IMR-90 (cell line): ENCODE measurements at regions not wholly inside any gene's neighbourhood (a gene's known extent, or its start where the extent isn't known, plus 50 kb on each side); places are given as distances from the start of the nearest gene placed in this dataset.

Experiments
- ATAC-seq: fragments of 200-7000 bp; cut with Tn5 transposase; 2 replicates; pipeline ENCODE4 v1.9.1; 2020; ENCODE audit warnings: low read depth, mild to moderate bottlenecking, moderate library complexity
- BruUV-seq: library from RNA; stranded (reverse); fragments of 400-500 nt; replicated peaks from 2 replicates; lab custom pipeline; 2021; lab: Mats Ljungman, UMichigan
- CTCF ChIA-PET: fragments of 300-600 bp; formaldehyde crosslinking; extraction: SDS; loops from one replicate; lab custom pipeline; 2021; ENCODE audit warnings: antibody characterized with exemption; lab: Yijun Ruan, JAX
- POLR2A ChIA-PET: fragments of 300-600 bp; sonication (Branson Sonifier 250); formaldehyde crosslinking; loops from one replicate; lab custom pipeline; 2022; ENCODE audit warnings: antibody characterized with exemption; ENCODE audit not compliant: unreplicated experiment; lab: Charles Lee
- DNase-seq: peaks from one replicate; pipeline ENCODE4 v3.0.0; 2013
- H2AFZ ChIP-seq: replicated peaks from 2 replicates; pipeline ENCODE3; 2013; ENCODE audit warnings: low read length, mild to moderate bottlenecking; ENCODE audit not compliant: poor library complexity
- H2AK5ac ChIP-seq: 2 replicates; pipeline ENCODE4 v1.6.1; 2013; ENCODE audit warnings: low read depth, low read length, inconsistent platforms
- H2AK9ac ChIP-seq: replicated peaks from 2 replicates; pipeline ENCODE3; 2013; ENCODE audit warnings: mild to moderate bottlenecking, low read depth, low read length, moderate library complexity; ENCODE audit not compliant: poor library complexity
- H2BK120ac ChIP-seq: 2 replicates; pipeline ENCODE4 v1.6.1; 2013; ENCODE audit warnings: low read depth, low read length, inconsistent platforms
- H2BK15ac ChIP-seq: 3 replicates; pipeline ENCODE4 v1.6.1; 2013; ENCODE audit warnings: low read depth, low read length, inconsistent platforms
- H2BK20ac ChIP-seq: 2 replicates; pipeline ENCODE4 v1.6.1; 2013; ENCODE audit warnings: low read depth, mild to moderate bottlenecking, inconsistent platforms, low read length, moderate library complexity
- H2BK5ac ChIP-seq: 2 replicates; pipeline ENCODE4 v1.6.1; 2013; ENCODE audit warnings: mild to moderate bottlenecking, low read depth, low read length, inconsistent platforms; ENCODE audit not compliant: poor library complexity, severe bottlenecking
- H3K14ac ChIP-seq: replicated peaks from 2 replicates; pipeline ENCODE4 v1.6.1; 2013; ENCODE audit warnings: low read depth, low read length, inconsistent platforms
- H3K18ac ChIP-seq: 2 replicates; pipeline ENCODE4 v1.6.1; 2013; ENCODE audit warnings: low read depth, low read length, control low read depth
- H3K23ac ChIP-seq: 2 replicates; pipeline ENCODE4 v1.6.1; 2013; ENCODE audit warnings: low read depth, low read length, inconsistent platforms
- H3K27ac ChIP-seq: 2 replicates; pipeline ENCODE4 v1.5.1; 2013; ENCODE audit warnings: mild to moderate bottlenecking, control low read depth, low read length; ENCODE audit not compliant: insufficient read depth
- H3K27me3 ChIP-seq: 2 replicates; pipeline ENCODE4 v1.6.1; 2013; ENCODE audit warnings: low read length; ENCODE audit not compliant: control insufficient read depth, insufficient read depth
- H3K36me3 ChIP-seq: 2 replicates; pipeline ENCODE4 v1.6.1; 2013; ENCODE audit warnings: low read length, mixed read lengths; ENCODE audit not compliant: control insufficient read depth, insufficient read depth
- H3K4ac ChIP-seq: 2 replicates; pipeline ENCODE4 v1.6.1; 2013; ENCODE audit warnings: low read depth, low read length, inconsistent platforms
- H3K4me1 ChIP-seq: 2 replicates; pipeline ENCODE4 v1.6.1; 2013; ENCODE audit warnings: low read length, mixed read lengths; ENCODE audit not compliant: control insufficient read depth, insufficient read depth
- H3K4me2 ChIP-seq: 2 replicates; pipeline ENCODE4 v1.6.1; 2013; ENCODE audit warnings: low read depth, mild to moderate bottlenecking, control low read depth, low read length, moderate library complexity
- H3K4me3 ChIP-seq: 2 replicates; pipeline ENCODE4 v1.5.1; 2013; ENCODE audit warnings: low read depth, mild to moderate bottlenecking, control low read depth, low read length, moderate library complexity; ENCODE audit not compliant: insufficient read depth
- H3K56ac ChIP-seq: 2 replicates; pipeline ENCODE4 v1.6.1; 2013; ENCODE audit warnings: low read length, inconsistent platforms; ENCODE audit not compliant: insufficient read depth; ENCODE audit errors: extremely low read depth
- H3K79me1 ChIP-seq, 2 experiments: 2 replicates each; pipeline ENCODE4 v1.6.1; 2013; ENCODE audit warnings: low read length in 2 of 2, inconsistent platforms in 1 of 2, low read depth in 1 of 2
- H3K9ac ChIP-seq: 2 replicates; pipeline ENCODE4 v1.6.1; 2013; ENCODE audit warnings: low read depth, low read length, control low read depth
- H3K9me1 ChIP-seq: 2 replicates; pipeline ENCODE4 v1.6.1; 2013; ENCODE audit warnings: low read length, inconsistent platforms; ENCODE audit not compliant: insufficient read depth
- H3K9me3 ChIP-seq: 2 replicates; pipeline ENCODE4 v1.6.1; 2013; ENCODE audit warnings: low read length; ENCODE audit not compliant: control insufficient read depth, insufficient read depth
- H4K20me1 ChIP-seq: 2 replicates; pipeline ENCODE4 v1.6.1; 2013; ENCODE audit warnings: low read length, inconsistent platforms; ENCODE audit not compliant: insufficient read depth
- H4K5ac ChIP-seq: 2 replicates; pipeline ENCODE4 v1.6.1; 2013; ENCODE audit warnings: mild to moderate bottlenecking, low read depth, low read length, control low read depth
- H4K8ac ChIP-seq, 2 experiments: 2 replicates each; pipeline ENCODE4 v1.6.1; 2013; ENCODE audit warnings: low read depth in 2 of 2, low read length in 2 of 2, control low read depth in 1 of 2, inconsistent platforms in 1 of 2
- H4K91ac ChIP-seq: 2 replicates; pipeline ENCODE4 v1.6.1; 2013; ENCODE audit warnings: low read depth, low read length, inconsistent platforms; ENCODE audit not compliant: insufficient read depth
- BHLHE40 ChIP-seq: fragments of 150-350 bp; IDR thresholded peaks from 2 replicates; pipeline ENCODE4 v1.6.1; 2016; ENCODE audit warnings: mild to moderate bottlenecking, low read depth, low read length
- CHD1 ChIP-seq: IDR thresholded peaks from 2 replicates; pipeline ENCODE4 v1.6.1; 2012; ENCODE audit warnings: low read depth, low read length, improper control_type of control experiment
- FOS ChIP-seq: fragments of 150-350 bp; IDR thresholded peaks from 2 replicates; pipeline ENCODE4 v1.6.1; 2016; ENCODE audit warnings: low read depth, low read length
- RAD21 ChIP-seq: IDR thresholded peaks from 2 replicates; pipeline ENCODE4 v1.6.1; 2012; ENCODE audit warnings: low read length, improper control_type of control experiment
- RFX5 ChIP-seq: IDR thresholded peaks from 2 replicates; pipeline ENCODE4 v1.8.0; 2012; ENCODE audit warnings: low read depth, mild to moderate bottlenecking, low read length, moderate library complexity
- SMC3 ChIP-seq: fragments of 150-350 bp; IDR thresholded peaks from 2 replicates; pipeline ENCODE4 v1.6.1; 2016; ENCODE audit warnings: low read depth, mild to moderate bottlenecking, antibody characterized with exemption, low read length, moderate library complexity
- WGBS, 2 experiments: methylation state at CpG; one replicate each; pipeline versions ENCODE4 v1.1.5 to v1.1.7; 2013; ENCODE audit warnings: missing lambda C conversion rate in 2 of 2; ENCODE audit not compliant: insufficient read length in 1 of 2; ENCODE audit errors: extremely low coverage in 2 of 2; 5-methylcytosine and 5-hydroxymethylcytosine counted together
- dilution Hi-C: fragments of 300-500 bp; cut with HindIII; formaldehyde crosslinking; loops from one replicate; pipeline ENCODE4 v1.14.3; 2018; ENCODE audit warnings: low sequenced_read_pairs; ENCODE audit not compliant: unreplicated experiment
- in situ Hi-C: fragments of 300-500 bp; cut with MboI; formaldehyde crosslinking; loops from 3 replicates; pipeline ENCODE4 v1.14.3; 2019; ENCODE audit warnings: low sequenced_read_pairs, inconsistent platforms, mixed read lengths
- intact Hi-C: fragments of 100-400 bp; cut with micrococcal nuclease; formaldehyde crosslinking; loops from 2 replicates; pipeline ENCODE4 v1.10.0; 2022
- TF ChIP-seq, protein P1 (sequence below): conservative IDR thresholded peaks from 2 replicates; pipeline ENCODE4 v1.5.1; 2012; ENCODE audit warnings: mild to moderate bottlenecking, low read depth, low read length, improper control_type of control experiment
- TF ChIP-seq, protein P2 (sequence below): fragments of 150-350 bp; IDR thresholded peaks from 2 replicates; pipeline ENCODE4 v1.6.1; 2017; ENCODE audit warnings: mild to moderate bottlenecking, antibody characterized with exemption, low read length, low read depth
- TF ChIP-seq, protein P3 (sequence below): fragments of 150-350 bp; IDR thresholded peaks from 2 replicates; pipeline ENCODE4 v1.6.1; 2016; ENCODE audit warnings: low read depth, mild to moderate bottlenecking, low read length, moderate library complexity, borderline replicate concordance

DNA sequence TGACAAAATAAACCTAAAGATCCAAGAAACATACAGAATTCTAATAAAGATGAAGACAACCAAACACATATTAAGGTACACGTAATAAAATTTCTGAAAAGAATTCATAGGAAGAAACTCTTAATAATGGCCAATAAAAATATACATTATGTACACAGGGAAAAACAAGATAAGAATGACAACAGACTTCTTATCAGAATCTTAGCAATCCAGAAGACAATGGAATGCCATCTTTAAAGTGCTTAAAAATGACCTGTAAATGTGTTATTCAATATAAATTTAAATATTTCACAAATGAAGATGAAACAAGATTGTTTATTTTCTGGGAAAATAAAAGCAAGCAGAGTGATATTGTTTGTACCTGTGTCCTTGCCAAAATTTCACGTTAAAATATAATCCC lies 530.4 kb upstream of the PTBP2 start:
- H2BK15ac ChIP-seq: no peak overlapping the region
- CTCF ChIA-PET: no interaction called here

More for the DNA sequence above, 530.4 kb upstream of the PTBP2 start:
- H3K4me3 ChIP-seq: no peak overlapping the region
- no peak overlapping the region for H2BK120ac ChIP-seq
- DNase-seq: no peak
- H3K9me1 ChIP-seq: no peaks in the 10 kb centered on the region
- dilution Hi-C loops: no loop called here
- H4K20me1 ChIP-seq: no peaks in the 10 kb centered on the region
- H4K5ac ChIP-seq: no peak overlapping the region
- no peak overlapping the region for H2AFZ ChIP-seq
- POLR2A ChIA-PET: no interaction called here
- 0 out of 2 replicates have a peak, but pooled peaks cover 2% of the 10 kb centered on the region for H3K9me3 ChIP-seq
- no TSS peak for BruUV-seq
- H2AK9ac ChIP-seq: no peak overlapping the region
- H3K4me1 ChIP-seq: no peaks in the 10 kb centered on the region
- H3K14ac ChIP-seq: no peak overlapping the region
- ATAC-seq: no peak
- H4K8ac ChIP-seq: no peak overlapping the region
- no peak overlapping the region for H3K4ac ChIP-seq
- H3K79me1 ChIP-seq: no peaks in the 10 kb centered on the region
- no peak overlapping the region for H2BK5ac ChIP-seq
- H3K56ac ChIP-seq: no peak overlapping the region
- H3K9ac ChIP-seq: no peak overlapping the region
- no peak overlapping the region for H3K27ac ChIP-seq
- no peak overlapping the region for H3K4me2 ChIP-seq
- no peak overlapping the region for H2BK20ac ChIP-seq
- TF ChIP-seq FOS: no peak
- TF ChIP-seq, protein P1, sequence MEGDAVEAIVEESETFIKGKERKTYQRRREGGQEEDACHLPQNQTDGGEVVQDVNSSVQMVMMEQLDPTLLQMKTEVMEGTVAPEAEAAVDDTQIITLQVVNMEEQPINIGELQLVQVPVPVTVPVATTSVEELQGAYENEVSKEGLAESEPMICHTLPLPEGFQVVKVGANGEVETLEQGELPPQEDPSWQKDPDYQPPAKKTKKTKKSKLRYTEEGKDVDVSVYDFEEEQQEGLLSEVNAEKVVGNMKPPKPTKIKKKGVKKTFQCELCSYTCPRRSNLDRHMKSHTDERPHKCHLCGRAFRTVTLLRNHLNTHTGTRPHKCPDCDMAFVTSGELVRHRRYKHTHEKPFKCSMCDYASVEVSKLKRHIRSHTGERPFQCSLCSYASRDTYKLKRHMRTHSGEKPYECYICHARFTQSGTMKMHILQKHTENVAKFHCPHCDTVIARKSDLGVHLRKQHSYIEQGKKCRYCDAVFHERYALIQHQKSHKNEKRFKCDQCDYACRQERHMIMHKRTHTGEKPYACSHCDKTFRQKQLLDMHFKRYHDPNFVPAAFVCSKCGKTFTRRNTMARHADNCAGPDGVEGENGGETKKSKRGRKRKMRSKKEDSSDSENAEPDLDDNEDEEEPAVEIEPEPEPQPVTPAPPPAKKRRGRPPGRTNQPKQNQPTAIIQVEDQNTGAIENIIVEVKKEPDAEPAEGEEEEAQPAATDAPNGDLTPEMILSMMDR: no peak
- TF ChIP-seq, protein P2, sequence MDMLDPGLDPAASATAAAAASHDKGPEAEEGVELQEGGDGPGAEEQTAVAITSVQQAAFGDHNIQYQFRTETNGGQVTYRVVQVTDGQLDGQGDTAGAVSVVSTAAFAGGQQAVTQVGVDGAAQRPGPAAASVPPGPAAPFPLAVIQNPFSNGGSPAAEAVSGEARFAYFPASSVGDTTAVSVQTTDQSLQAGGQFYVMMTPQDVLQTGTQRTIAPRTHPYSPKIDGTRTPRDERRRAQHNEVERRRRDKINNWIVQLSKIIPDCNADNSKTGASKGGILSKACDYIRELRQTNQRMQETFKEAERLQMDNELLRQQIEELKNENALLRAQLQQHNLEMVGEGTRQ: no peak
- TF ChIP-seq SMC3: no peak
- no peak for TF ChIP-seq RAD21
- TF ChIP-seq, protein P3, sequence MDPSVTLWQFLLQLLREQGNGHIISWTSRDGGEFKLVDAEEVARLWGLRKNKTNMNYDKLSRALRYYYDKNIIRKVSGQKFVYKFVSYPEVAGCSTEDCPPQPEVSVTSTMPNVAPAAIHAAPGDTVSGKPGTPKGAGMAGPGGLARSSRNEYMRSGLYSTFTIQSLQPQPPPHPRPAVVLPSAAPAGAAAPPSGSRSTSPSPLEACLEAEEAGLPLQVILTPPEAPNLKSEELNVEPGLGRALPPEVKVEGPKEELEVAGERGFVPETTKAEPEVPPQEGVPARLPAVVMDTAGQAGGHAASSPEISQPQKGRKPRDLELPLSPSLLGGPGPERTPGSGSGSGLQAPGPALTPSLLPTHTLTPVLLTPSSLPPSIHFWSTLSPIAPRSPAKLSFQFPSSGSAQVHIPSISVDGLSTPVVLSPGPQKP: no peak
- TF ChIP-seq RFX5: no peak
- TF ChIP-seq BHLHE40: no peak
- no peak for TF ChIP-seq CHD1
- intact Hi-C loops: no loop called here
- no peak overlapping the region for H3K18ac ChIP-seq
- H2AK5ac ChIP-seq: no peak overlapping the region
- no CpG with 5 or more reads among the region's 2 CpGs for WGBS, 2 experiments
- H3K36me3 ChIP-seq: no peaks in the 10 kb centered on the region
- H3K23ac ChIP-seq: no peak overlapping the region
- in situ Hi-C loops: no loop called here
- no peaks in the 10 kb centered on the region for H3K27me3 ChIP-seq
- no peak overlapping the region for H4K91ac ChIP-seq
